CD14-positive monocyte (primary cell): ENCODE measurements at regions not wholly inside any gene's neighbourhood (a gene's known extent, or its start where the extent isn't known, plus 50 kb on each side); places are given as distances from the start of the nearest gene placed in this dataset.

ENCODE experiments used
- DNase-seq, 3 donors: peaks; one replicate each; pipeline ENCODE4 v3.0.0-alpha.2; 2011 to 2022
- H2AFZ ChIP-seq: 2 replicates; pipeline ENCODE4 v1.6.0; 2012; ENCODE audit warnings: mild to moderate bottlenecking, low read depth, low read length, inconsistent platforms; ENCODE audit not compliant: insufficient read depth, poor library complexity, severe bottlenecking
- H3K27ac ChIP-seq, 2 donors: 1 replicate in 1 of 2; 2 replicates in 1 of 2; pipeline ENCODE4 v1.5.1; 2012 to 2013; ENCODE audit warnings: low read length in 2 of 2, control low read depth in 1 of 2, inconsistent platforms in 1 of 2, low read depth in 1 of 2, mild to moderate bottlenecking in 1 of 2
- H3K27me3 ChIP-seq, 2 donors: one replicate each; pipeline versions ENCODE4 v1.6.0 to v1.6.1; 2011 to 2013; ENCODE audit warnings: low read length in 2 of 2; ENCODE audit not compliant: control insufficient read depth in 2 of 2, insufficient read depth in 2 of 2
- H3K36me3 ChIP-seq, 2 donors: replicated peaks in 1 of 2; 1 replicate in 1 of 2; 2 replicates in 1 of 2; pipeline versions ENCODE4 v1.5.1 to v1.6.1; 2012 to 2013; ENCODE audit warnings: low read length in 2 of 2, control low read depth in 1 of 2, inconsistent platforms in 1 of 2, mild to moderate bottlenecking in 1 of 2; ENCODE audit not compliant: insufficient read depth in 2 of 2, control insufficient read depth in 1 of 2
- H3K4me1 ChIP-seq, 2 donors: 1 replicate in 1 of 2; 2 replicates in 1 of 2; pipeline versions ENCODE4 v1.5.1 to v1.6.1; 2012 to 2013; ENCODE audit warnings: low read length in 2 of 2, control low read depth in 1 of 2, inconsistent platforms in 1 of 2, mild to moderate bottlenecking in 1 of 2, moderate library complexity in 1 of 2; ENCODE audit not compliant: insufficient read depth in 2 of 2, control insufficient read depth in 1 of 2
- H3K4me2 ChIP-seq: replicated peaks from 2 replicates; pipeline ENCODE3; 2012; ENCODE audit warnings: low read length, moderate library complexity, mild to moderate bottlenecking; ENCODE audit not compliant: poor library complexity, severe bottlenecking; ENCODE audit errors: extremely low read depth
- H3K4me3 ChIP-seq, 3 experiments: fragments of 200-600 bp in 1 of 3; sonication (generic) in 1 of 3; replicated peaks in 1 of 3; 1 replicate in 2 of 3; 2 replicates in 1 of 3; pipeline ENCODE4 v1.5.1; 2011 to 2013; ENCODE audit warnings: low read length in 3 of 3, mild to moderate bottlenecking in 3 of 3, control low read depth in 2 of 3, low read depth in 2 of 3, inconsistent platforms in 1 of 3, moderate library complexity in 1 of 3
- H3K79me2 ChIP-seq: 2 replicates; pipeline ENCODE4 v1.6.0; 2012; ENCODE audit warnings: mild to moderate bottlenecking, control low read depth, inconsistent platforms, low read length, moderate library complexity; ENCODE audit not compliant: insufficient read depth
- H3K9ac ChIP-seq: 2 replicates; pipeline ENCODE4 v1.6.0; 2017; ENCODE audit warnings: low read length, mild to moderate bottlenecking; ENCODE audit not compliant: insufficient read depth, poor library complexity, severe bottlenecking
- H3K9me3 ChIP-seq, 2 donors: replicated peaks in 1 of 2; 1 replicate in 1 of 2; 2 replicates in 1 of 2; pipeline versions ENCODE4 v1.5.1 to v1.6.1; 2012 to 2013; ENCODE audit warnings: low read length in 2 of 2, control low read depth in 1 of 2; ENCODE audit not compliant: control insufficient read depth in 1 of 2, insufficient read depth in 1 of 2
- H4K20me1 ChIP-seq: 2 replicates; pipeline ENCODE4 v1.6.0; 2012; ENCODE audit warnings: mild to moderate bottlenecking, low read length, control low read depth, moderate library complexity; ENCODE audit not compliant: insufficient read depth
- H3K27ac Mint-ChIP-seq, 7 donors: one replicate each; pipeline ENCODE4 v1.8.0; 2020; ENCODE audit warnings: mild to moderate bottlenecking in 7 of 7, mixed read lengths in 7 of 7, moderate library complexity in 6 of 7, inconsistent platforms in 2 of 7
- H3K27me3 Mint-ChIP-seq, 3 donors: one replicate each; pipeline ENCODE4 v1.8.0; 2021 to 2022; ENCODE audit warnings: low read depth in 3 of 3, mild to moderate bottlenecking in 3 of 3, mixed read lengths in 3 of 3, moderate library complexity in 3 of 3, inconsistent platforms in 1 of 3
- H3K36me3 Mint-ChIP-seq, 2 donors: one replicate each; pipeline ENCODE4 v1.8.0; 2020; ENCODE audit warnings: mixed read lengths in 2 of 2, inconsistent platforms in 1 of 2, mild to moderate bottlenecking in 1 of 2
- H3K4me1 Mint-ChIP-seq: one replicate; pipeline ENCODE4 v1.8.0; 2020; ENCODE audit warnings: mild to moderate bottlenecking, mixed read lengths
- H3K4me3 Mint-ChIP-seq, 2 donors: one replicate each; pipeline ENCODE4 v1.8.0; 2020; ENCODE audit warnings: mild to moderate bottlenecking in 2 of 2, mixed read lengths in 2 of 2, moderate library complexity in 1 of 2
- H3K9me3 Mint-ChIP-seq, 7 donors: one replicate each; pipeline ENCODE4 v1.8.0; 2020 to 2022; ENCODE audit warnings: mixed read lengths in 7 of 7, mild to moderate bottlenecking in 6 of 7, moderate library complexity in 6 of 7, inconsistent platforms in 2 of 7
- WGBS: methylation state at CpG from one replicate; pipeline ENCODE4 v1.1.5; 2013; ENCODE audit warnings: missing lambda C conversion rate; ENCODE audit not compliant: insufficient coverage; 5-methylcytosine and 5-hydroxymethylcytosine counted together
- intact Hi-C, 2 donors: fragments of 100-400 bp; cut with micrococcal nuclease; formaldehyde crosslinking; loops; one replicate each; pipeline versions ENCODE4 v1.15.0 to v1.15.1; 2023
- TF ChIP-seq, protein P1 (sequence below): fragments of 200-600 bp; IDR thresholded peaks from one replicate; pipeline ENCODE4 v1.8.0; 2022; ENCODE audit warnings: antibody characterized with exemption, mild to moderate bottlenecking

DNA sequence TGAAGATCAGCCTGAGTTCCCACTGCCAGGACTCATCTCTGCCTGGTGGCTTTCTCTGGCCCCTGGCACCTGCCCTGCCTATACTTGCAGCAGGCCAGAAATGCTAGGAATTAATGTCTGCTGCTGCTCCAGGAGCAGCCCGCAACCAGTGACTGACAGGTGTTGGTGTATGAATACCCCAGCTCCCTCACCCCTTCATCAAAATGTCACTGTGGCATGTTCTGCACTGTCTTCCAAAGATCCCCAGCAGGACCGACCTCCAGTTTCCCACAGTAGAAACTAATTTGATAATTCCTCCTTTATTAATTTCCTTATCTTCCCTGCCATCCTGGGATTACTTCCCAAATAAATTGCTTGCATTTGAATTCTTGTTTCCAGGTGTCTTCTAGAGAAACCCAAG lies 425.4 kb downstream of the BCOR start:
- intact Hi-C loops = no loop called here

DNA sequence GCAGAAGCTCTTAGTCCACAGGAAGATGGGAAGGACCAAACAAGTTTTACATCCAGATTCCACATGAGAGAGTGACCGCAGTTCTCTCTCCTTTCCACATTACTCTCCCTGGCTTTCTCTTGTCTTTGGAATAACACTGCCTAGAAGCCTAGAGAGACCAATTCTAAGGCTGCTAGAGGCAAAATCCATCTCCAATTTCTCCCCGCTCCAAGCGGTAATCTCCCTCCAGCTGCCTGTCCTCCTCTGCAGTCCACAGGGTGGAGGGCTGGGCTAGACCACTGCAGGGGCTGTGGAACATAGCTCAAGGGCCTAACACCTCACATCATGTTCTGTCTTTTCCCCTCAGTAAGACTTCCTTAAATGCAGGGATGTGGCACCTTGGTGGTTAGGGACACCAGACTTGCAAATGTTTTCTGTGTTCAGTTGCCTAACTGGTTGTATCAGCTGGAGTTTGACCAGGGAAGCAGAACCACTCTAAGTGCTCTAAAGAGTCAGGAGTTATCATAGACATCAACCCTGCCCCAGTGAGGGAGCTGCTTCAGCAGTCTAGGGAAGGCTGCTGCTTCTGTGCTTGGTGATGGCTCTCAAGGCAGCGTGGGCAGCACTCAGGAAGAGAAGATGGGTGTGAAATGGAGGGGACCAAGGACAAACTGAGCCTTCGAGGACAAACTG lies 423.1 kb downstream of the BCOR start:
- intact Hi-C loops = no loop called here
- H3K4me3 ChIP-seq = no peak overlapping the region
- no peak overlapping the region for H2AFZ ChIP-seq
- Mint-ChIP-seq H3K4me1 (no peaks in the 10 kb centered on the region), H3K27ac (no peak overlapping the region), H3K9me3 (peaks cover 0 to 3% (median 1%) of the 10 kb centered on the region in 7 donors), H3K4me3 (no peak overlapping the region), H3K36me3 (no peaks in the 10 kb centered on the region), H3K27me3 (peaks cover 0 to 6% (median 3%) of the 10 kb centered on the region in 3 donors)
- no peak overlapping the region for H3K9ac ChIP-seq
- H3K4me1 ChIP-seq = no peaks in the 10 kb centered on the region
- TF ChIP-seq, protein P1, sequence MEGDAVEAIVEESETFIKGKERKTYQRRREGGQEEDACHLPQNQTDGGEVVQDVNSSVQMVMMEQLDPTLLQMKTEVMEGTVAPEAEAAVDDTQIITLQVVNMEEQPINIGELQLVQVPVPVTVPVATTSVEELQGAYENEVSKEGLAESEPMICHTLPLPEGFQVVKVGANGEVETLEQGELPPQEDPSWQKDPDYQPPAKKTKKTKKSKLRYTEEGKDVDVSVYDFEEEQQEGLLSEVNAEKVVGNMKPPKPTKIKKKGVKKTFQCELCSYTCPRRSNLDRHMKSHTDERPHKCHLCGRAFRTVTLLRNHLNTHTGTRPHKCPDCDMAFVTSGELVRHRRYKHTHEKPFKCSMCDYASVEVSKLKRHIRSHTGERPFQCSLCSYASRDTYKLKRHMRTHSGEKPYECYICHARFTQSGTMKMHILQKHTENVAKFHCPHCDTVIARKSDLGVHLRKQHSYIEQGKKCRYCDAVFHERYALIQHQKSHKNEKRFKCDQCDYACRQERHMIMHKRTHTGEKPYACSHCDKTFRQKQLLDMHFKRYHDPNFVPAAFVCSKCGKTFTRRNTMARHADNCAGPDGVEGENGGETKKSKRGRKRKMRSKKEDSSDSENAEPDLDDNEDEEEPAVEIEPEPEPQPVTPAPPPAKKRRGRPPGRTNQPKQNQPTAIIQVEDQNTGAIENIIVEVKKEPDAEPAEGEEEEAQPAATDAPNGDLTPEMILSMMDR = no peak
- H3K27me3 ChIP-seq = no peaks in the 10 kb centered on the region
- H4K20me1 ChIP-seq = no peaks in the 10 kb centered on the region
- no peak overlapping the region for H3K27ac ChIP-seq
- H3K9me3 ChIP-seq = no peaks in the 10 kb centered on the region
- H3K36me3 ChIP-seq = no peaks in the 10 kb centered on the region
- no peaks in the 10 kb centered on the region for H3K79me2 ChIP-seq
- WGBS = no CpG with 5 or more reads among the region's 5 CpGs
- DNase-seq = no peak
- no peak overlapping the region for H3K4me2 ChIP-seq

More for the DNA sequence above, 425.4 kb downstream of the BCOR start:
- H3K36me3 Mint-ChIP-seq = no peaks in the 10 kb centered on the region
- H4K20me1 ChIP-seq = no peaks in the 10 kb centered on the region
- no peaks in the 10 kb centered on the region for H3K4me1 Mint-ChIP-seq
- WGBS = 100% methylated on average over 1 of the region's 2 CpGs
- no peak overlapping the region for H3K27ac ChIP-seq
- no peak overlapping the region for H3K27ac Mint-ChIP-seq
- H3K9me3 Mint-ChIP-seq = peaks cover 0 to 3% (median 1%) of the 10 kb centered on the region in 7 donors
- TF ChIP-seq, protein P1 = no peak
- no peak overlapping the region for H3K4me3 Mint-ChIP-seq
- peaks cover 0 to 3% (median 3%) of the 10 kb centered on the region in 3 donors for H3K27me3 Mint-ChIP-seq
- H3K4me3 ChIP-seq = no peak overlapping the region
- no peaks in the 10 kb centered on the region for H3K27me3 ChIP-seq
- DNase-seq = no peak
- no peak overlapping the region for H3K9ac ChIP-seq
- H3K4me2 ChIP-seq = no peak overlapping the region
- H3K36me3 ChIP-seq = no peaks in the 10 kb centered on the region
- H2AFZ ChIP-seq = no peak overlapping the region
- H3K79me2 ChIP-seq = no peaks in the 10 kb centered on the region
- no peaks in the 10 kb centered on the region for H3K4me1 ChIP-seq
- no peaks in the 10 kb centered on the region for H3K9me3 ChIP-seq
